Smooth muscle cell (in vitro differentiated cells): ENCODE measurements at regions not wholly inside any gene's neighbourhood (a gene's known extent, or its start where the extent isn't known, plus 50 kb on each side); places are given as distances from the start of the nearest gene placed in this dataset.

Experiments used
- DNase-seq: peaks from one replicate; lab custom pipeline; 2025; ENCODE audit not compliant: unreplicated experiment; lab: John Stamatoyannopoulos, UW
- H2AFZ ChIP-seq: fragments of 200-600 bp; sonication (generic); 2 replicates; pipeline ENCODE4 v1.6.0; 2016; ENCODE audit warnings: antibody characterized with exemption, low read depth, mild to moderate bottlenecking
- H3F3A ChIP-seq: fragments of 200-600 bp; sonication (generic); 2 replicates; pipeline ENCODE4 v1.6.0; 2017; ENCODE audit warnings: antibody characterized with exemption, low read depth
- H3K27ac ChIP-seq: fragments of 200-600 bp; sonication (generic); 2 replicates; pipeline ENCODE4 v1.5.1; 2016; ENCODE audit warnings: low read depth, mild to moderate bottlenecking
- H3K27me3 ChIP-seq: fragments of 200-600 bp; sonication (generic); 2 replicates; pipeline ENCODE4 v1.6.1; 2016; ENCODE audit warnings: low read depth, mild to moderate bottlenecking
- H3K36me3 ChIP-seq: fragments of 200-600 bp; sonication (generic); 2 replicates; pipeline ENCODE4 v1.5.1; 2016; ENCODE audit warnings: low read depth
- H3K4me1 ChIP-seq: fragments of 200-600 bp; sonication (generic); 2 replicates; pipeline ENCODE4 v1.5.1; 2016; ENCODE audit warnings: low read depth
- H3K4me2 ChIP-seq: fragments of 200-600 bp; sonication (generic); 2 replicates; pipeline ENCODE4 v1.6.0; 2016; ENCODE audit warnings: mild to moderate bottlenecking
- H3K4me3 ChIP-seq: fragments of 200-600 bp; sonication (generic); 2 replicates; pipeline ENCODE4 v1.5.1; 2016; ENCODE audit warnings: mild to moderate bottlenecking
- H3K79me2 ChIP-seq: fragments of 200-600 bp; sonication (generic); 2 replicates; pipeline ENCODE4 v1.6.0; 2016; ENCODE audit warnings: low read depth, mild to moderate bottlenecking
- H3K9ac ChIP-seq: fragments of 200-600 bp; sonication (generic); 2 replicates; pipeline ENCODE4 v1.6.0; 2016; ENCODE audit warnings: low read depth
- H3K9me3 ChIP-seq: fragments of 200-600 bp; sonication (generic); replicated peaks from 2 replicates; pipeline ENCODE4 v1.5.1; 2016; ENCODE audit warnings: low read depth
- H4K20me1 ChIP-seq: fragments of 200-600 bp; sonication (generic); 2 replicates; pipeline ENCODE4 v1.6.0; 2016; ENCODE audit warnings: low read depth
- CTCF ChIP-seq: fragments of 200-600 bp; sonication (generic); IDR thresholded peaks from 2 replicates; pipeline ENCODE4 v1.5.1; 2017; ENCODE audit warnings: borderline replicate concordance, mild to moderate bottlenecking, antibody characterized with exemption; ENCODE audit not compliant: insufficient read depth, poor library complexity, severe bottlenecking
- WGBS: methylation state at CpG from one replicate; pipeline ENCODE4 v1.1.7; 2016; ENCODE audit warnings: low lambda C conversion rate; 5-methylcytosine and 5-hydroxymethylcytosine counted together

GRCh38 chr2:60290509-60290908 is 262.9 kb downstream of the BCL11A start:
- H3K79me2 ChIP-seq, result no peaks in the 10 kb centered on the region
- H3K4me2 ChIP-seq, result no peak overlapping the region
- WGBS, result 78% methylated on average over 2 of the region's 2 CpGs
- H3K27ac ChIP-seq, result no peak overlapping the region
- H4K20me1 ChIP-seq, result no peaks in the 10 kb centered on the region
- no peaks in the 10 kb centered on the region for H3K9me3 ChIP-seq
- DNase-seq, result no peak
- no peak for TF ChIP-seq CTCF
- H3K27me3 ChIP-seq, result no peaks in the 10 kb centered on the region
- no peak overlapping the region for H2AFZ ChIP-seq
- no peaks in the 10 kb centered on the region for H3K36me3 ChIP-seq
- H3K4me3 ChIP-seq, result no peak overlapping the region
- no peaks in the 10 kb centered on the region for H3F3A ChIP-seq
- no peaks in the 10 kb centered on the region for H3K4me1 ChIP-seq
- no peak overlapping the region for H3K9ac ChIP-seq

GRCh38 chr2:60285626-60286316 is 267.7 kb downstream of the BCL11A start:
- Histone ChIP-seq H3F3A (no peaks in the 10 kb centered on the region), H3K27ac (no peak overlapping the region), H3K36me3 (no peaks in the 10 kb centered on the region), H4K20me1 (no peaks in the 10 kb centered on the region), H2AFZ (no peak overlapping the region), H3K4me2 (no peak overlapping the region), H3K79me2 (no peaks in the 10 kb centered on the region), H3K4me1 (no peaks in the 10 kb centered on the region), H3K27me3 (no peaks in the 10 kb centered on the region), H3K9ac (no peak overlapping the region), H3K4me3 (no peak overlapping the region), H3K9me3 (no peaks in the 10 kb centered on the region)
- DNase-seq, result no peak
- no peak for TF ChIP-seq CTCF
- 60% methylated on average over 5 of the region's 5 CpGs for WGBS

- no peak overlapping the region for H3K4me2 ChIP-seq
- H3K27me3 ChIP-seq, result no peaks in the 10 kb centered on the region
- H3K9me3 ChIP-seq, result no peaks in the 10 kb centered on the region
- no peaks in the 10 kb centered on the region for H3K79me2 ChIP-seq
- no peaks in the 10 kb centered on the region for H3K4me1 ChIP-seq
- H3K27ac ChIP-seq, result no peak overlapping the region
- H3K9ac ChIP-seq, result no peak overlapping the region
- TF ChIP-seq CTCF, result no peak
- H3F3A ChIP-seq, result no peaks in the 10 kb centered on the region
- H2AFZ ChIP-seq, result no peak overlapping the region
- 89% methylated on average over 4 of the region's 4 CpGs for WGBS
- H3K36me3 ChIP-seq, result no peaks in the 10 kb centered on the region
- no peak for DNase-seq
- no peaks in the 10 kb centered on the region for H4K20me1 ChIP-seq
- H3K4me3 ChIP-seq, result no peak overlapping the region
Observed at GRCh38 chr2:60283626-60284025, 269.8 kb downstream of the BCL11A start.

- TF ChIP-seq CTCF, result no peak
- no peak overlapping the region for H2AFZ ChIP-seq
Observed at GRCh38 chr2:60282886-60283285, 270.6 kb downstream of the BCL11A start.

More at GRCh38 chr2:60282886-60283285, 270.6 kb downstream of the BCL11A start:
- Histone ChIP-seq H3K27ac (no peak overlapping the region), H3K79me2 (no peaks in the 10 kb centered on the region), H3K4me3 (no peak overlapping the region), H3K9ac (no peak overlapping the region), H3K36me3 (no peaks in the 10 kb centered on the region), H3K4me1 (no peaks in the 10 kb centered on the region), H3K27me3 (no peaks in the 10 kb centered on the region), H3K9me3 (no peaks in the 10 kb centered on the region), H4K20me1 (no peaks in the 10 kb centered on the region), H3F3A (no peaks in the 10 kb centered on the region), H3K4me2 (no peak overlapping the region)
- DNase-seq, result no peak
